Fibroblast of the aortic adventitia (primary cell): ENCODE measurements at regions not wholly inside any gene's neighbourhood (a gene's known extent, or its start where the extent isn't known, plus 50 kb on each side); places are given as distances from the start of the nearest gene placed in this dataset.

Experiments
- DNase-seq: peaks from one replicate; pipeline ENCODE4 v3.0.0-alpha.2; 2010; ENCODE audit warnings: low read depth
- H3K4me3 ChIP-seq: 2 replicates; pipeline ENCODE4 v1.5.1; 2011; ENCODE audit warnings: low read depth, mild to moderate bottlenecking, control low read depth, low read length, moderate library complexity
- TF ChIP-seq, protein P1 (sequence below): IDR thresholded peaks from 2 replicates; pipeline ENCODE4 v1.5.1; 2011; ENCODE audit warnings: mild to moderate bottlenecking, low read length, control low read depth, inconsistent platforms; ENCODE audit not compliant: insufficient read depth

DNA sequence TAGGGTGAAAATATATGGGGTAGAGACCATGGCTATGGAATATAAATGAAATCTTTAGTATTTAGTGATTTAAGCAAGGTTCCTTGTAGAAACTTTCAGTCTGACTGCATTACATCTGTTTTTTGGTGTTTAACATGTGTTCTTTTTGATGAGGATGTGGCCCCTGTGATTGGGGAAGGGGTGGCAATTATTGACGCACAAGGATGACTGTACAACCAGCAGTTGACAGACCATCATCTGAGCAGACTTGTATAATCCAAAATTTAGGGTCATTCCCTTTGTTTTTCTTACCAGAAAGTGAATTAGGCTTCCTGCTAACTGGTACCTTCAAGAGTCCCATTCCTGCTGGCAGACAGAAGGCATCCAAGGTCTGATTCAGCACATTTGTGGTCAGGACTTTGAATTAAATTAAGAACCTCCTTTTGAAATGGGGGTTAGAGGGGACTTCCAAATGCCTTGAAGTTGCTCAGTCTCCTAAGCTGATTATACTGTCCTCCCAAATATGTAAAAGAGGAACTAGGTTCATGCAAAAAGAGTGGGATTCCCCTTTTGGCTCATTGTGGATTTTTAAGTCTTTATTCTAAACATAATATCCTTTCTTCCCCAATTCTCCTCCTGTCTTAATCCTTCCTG lies 112.4 kb upstream of the CXCL13 start:
- TF ChIP-seq, protein P1, sequence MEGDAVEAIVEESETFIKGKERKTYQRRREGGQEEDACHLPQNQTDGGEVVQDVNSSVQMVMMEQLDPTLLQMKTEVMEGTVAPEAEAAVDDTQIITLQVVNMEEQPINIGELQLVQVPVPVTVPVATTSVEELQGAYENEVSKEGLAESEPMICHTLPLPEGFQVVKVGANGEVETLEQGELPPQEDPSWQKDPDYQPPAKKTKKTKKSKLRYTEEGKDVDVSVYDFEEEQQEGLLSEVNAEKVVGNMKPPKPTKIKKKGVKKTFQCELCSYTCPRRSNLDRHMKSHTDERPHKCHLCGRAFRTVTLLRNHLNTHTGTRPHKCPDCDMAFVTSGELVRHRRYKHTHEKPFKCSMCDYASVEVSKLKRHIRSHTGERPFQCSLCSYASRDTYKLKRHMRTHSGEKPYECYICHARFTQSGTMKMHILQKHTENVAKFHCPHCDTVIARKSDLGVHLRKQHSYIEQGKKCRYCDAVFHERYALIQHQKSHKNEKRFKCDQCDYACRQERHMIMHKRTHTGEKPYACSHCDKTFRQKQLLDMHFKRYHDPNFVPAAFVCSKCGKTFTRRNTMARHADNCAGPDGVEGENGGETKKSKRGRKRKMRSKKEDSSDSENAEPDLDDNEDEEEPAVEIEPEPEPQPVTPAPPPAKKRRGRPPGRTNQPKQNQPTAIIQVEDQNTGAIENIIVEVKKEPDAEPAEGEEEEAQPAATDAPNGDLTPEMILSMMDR = no peak
- no peak overlapping the region for H3K4me3 ChIP-seq
- DNase-seq = no peak

DNA sequence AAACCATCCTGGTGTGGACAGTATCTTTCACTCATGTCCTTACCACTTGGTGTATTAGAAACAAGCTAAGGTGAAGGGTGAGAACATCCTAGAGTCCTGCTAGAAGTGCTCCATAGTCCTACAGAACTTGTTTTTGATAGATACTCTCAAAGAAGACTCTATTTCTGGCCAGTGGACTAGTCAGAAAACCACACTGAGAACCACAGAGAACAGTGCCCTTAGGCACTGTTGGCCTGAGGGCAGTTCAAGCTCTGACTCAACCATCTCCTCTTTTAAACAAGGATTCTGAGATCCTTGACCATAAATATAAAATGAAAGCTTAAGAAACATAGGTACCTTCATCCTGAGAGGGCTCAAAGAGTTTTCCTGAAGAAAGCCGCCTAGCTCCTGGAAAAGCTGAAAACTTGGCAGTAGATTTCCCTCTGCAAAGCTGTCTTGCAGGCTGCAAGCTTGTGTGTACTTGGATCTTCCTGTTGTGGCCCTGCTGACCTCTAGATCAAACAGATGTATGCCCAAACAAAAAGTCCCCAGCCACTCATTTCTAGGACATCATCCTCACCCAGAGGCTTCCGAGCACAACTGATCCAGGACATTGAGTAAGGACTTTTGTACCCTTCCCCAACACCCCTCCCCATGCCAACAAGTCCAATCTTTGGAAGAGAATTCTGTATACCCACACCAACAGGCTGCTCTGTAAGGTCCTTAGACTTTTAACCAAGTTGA lies 111.6 kb upstream of the CXCL13 start:
- DNase-seq = no peak

GRCh38 chr4:77496457-77496856 lies 109.2 kb upstream of the CXCL13 start:
- no peak for DNase-seq
- H3K4me3 ChIP-seq = no peak overlapping the region
- TF ChIP-seq, protein P1 = no peak

More for the DNA sequence above, 111.6 kb upstream of the CXCL13 start:
- no peak overlapping the region for H3K4me3 ChIP-seq
- TF ChIP-seq, protein P1 = no peak

DNA sequence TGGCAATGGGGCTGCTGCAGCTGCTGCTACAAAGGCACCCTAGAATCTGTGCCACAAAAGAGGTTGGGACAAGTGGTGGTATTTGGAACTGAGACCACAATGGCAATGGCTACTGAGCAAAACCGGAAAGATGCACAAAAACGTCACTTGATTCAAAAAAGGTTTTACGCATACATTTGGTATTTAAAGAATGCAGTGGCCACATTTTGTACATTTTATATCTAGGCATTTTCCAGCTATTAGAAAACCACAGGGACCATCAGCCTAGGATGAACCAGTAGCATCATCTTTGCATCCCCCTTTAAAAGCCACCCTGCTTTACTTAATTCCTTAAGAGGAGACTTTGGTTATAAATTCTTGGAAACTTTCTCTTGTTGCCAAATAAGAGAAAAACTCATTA lies 104.8 kb upstream of the CXCL13 start:
- DNase-seq = no peak
- H3K4me3 ChIP-seq = no peak overlapping the region
- TF ChIP-seq, protein P1 = no peak

DNA sequence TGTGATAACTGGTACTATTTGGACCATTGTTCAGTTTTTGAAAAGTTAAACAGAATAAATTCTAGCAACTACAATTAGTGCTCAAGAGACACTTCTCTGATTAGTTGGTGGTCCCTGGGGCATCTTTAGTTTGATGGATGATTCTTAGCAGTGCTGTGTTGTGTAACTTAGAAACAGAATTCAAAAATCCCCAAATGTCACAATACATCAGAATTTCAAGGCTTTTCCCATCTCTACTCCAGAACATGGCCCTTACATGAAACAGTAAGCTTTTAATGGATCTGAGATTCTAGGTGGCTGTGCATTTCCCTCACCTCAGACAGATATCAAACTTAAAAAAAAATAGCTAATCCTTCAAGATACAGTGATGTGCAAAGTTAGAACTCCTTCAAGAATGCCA lies 104.4 kb upstream of the CXCL13 start:
- no peak for DNase-seq
- H3K4me3 ChIP-seq = no peak overlapping the region
- TF ChIP-seq, protein P1 = no peak

GRCh38 chr4:77501851-77502250 lies 103.8 kb upstream of the CXCL13 start:
- TF ChIP-seq, protein P1 = no peak
- no peak for DNase-seq
- H3K4me3 ChIP-seq = no peak overlapping the region

DNA sequence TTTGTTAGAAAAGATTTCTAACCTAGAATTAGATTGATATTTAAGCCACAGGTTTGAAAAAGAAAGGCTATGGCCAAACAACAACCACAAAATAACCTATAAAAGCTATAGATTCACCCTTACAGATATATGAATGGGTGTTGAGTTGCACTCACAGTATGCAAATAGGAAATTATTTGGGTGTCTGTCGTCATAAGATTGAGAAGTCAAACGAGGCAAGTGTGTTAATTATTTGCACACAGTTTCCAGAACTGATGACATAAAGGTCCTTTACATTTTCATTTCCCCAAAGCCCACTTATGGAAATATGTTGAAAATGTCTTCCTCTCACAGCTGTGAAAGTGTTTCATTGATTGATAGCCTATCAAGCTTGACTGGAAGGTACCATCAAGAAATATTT lies 101.2 kb upstream of the CXCL13 start:
- no peak for DNase-seq
- TF ChIP-seq, protein P1 = no peak

More for the DNA sequence above, 101.2 kb upstream of the CXCL13 start:
- H3K4me3 ChIP-seq = no peak overlapping the region
